Gastroesophageal sphincter (tissue), 3 donors: ENCODE measurements at regions not wholly inside any gene's neighbourhood (a gene's known extent, or its start where the extent isn't known, plus 50 kb on each side); places are given as distances from the start of the nearest gene placed in this dataset.

Source experiments
- CTCF ChIP-seq, 4 experiments: fragments of 200-600 bp in 2 of 4; fragments of 450-650 bp in 2 of 4; sonication (generic) in 1 of 4; IDR thresholded peaks; one replicate each; pipeline ENCODE4 v1.5.1; 2017 to 2019; ENCODE audit warnings: antibody characterized with exemption in 4 of 4, mild to moderate bottlenecking in 2 of 4, moderate library complexity in 2 of 4
- EP300 ChIP-seq: sonication (generic); formaldehyde crosslinking; IDR thresholded peaks from one replicate; pipeline ENCODE4 v1.6.1; 2017; ENCODE audit warnings: antibody characterized with exemption, mild to moderate bottlenecking

DNA sequence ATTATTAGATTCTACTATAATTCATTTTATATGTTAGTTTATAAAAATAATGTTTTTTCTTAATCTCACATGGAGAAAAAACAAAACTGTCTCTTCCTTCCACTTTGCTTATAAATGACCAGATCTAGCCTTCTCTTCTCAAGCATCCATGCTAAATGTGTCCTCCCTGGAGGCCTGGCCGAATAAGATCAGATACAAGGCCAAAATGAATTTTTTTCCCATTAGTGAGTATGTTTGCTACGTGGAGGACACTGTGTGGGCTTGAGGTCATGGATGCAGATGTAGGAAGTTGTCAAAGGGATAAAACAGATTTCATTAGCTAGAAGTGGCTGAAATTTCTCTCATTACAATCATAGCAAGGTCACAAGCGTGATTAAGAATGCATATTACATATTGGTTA, 1244.9 kb upstream of the SEL1L start:
- no peak for TF ChIP-seq CTCF (IDR thresholded peaks at IDR 0.05)
- TF ChIP-seq EP300: no peak
